Rectal smooth muscle tissue (tissue), 1 donor: ENCODE measurements at regions not wholly inside any gene's neighbourhood (a gene's known extent, or its start where the extent isn't known, plus 50 kb on each side); places are given as distances from the start of the nearest gene placed in this dataset.

ENCODE experiments used
- H3K27ac ChIP-seq: one replicate; pipeline ENCODE4 v1.7.0; 2013; ENCODE audit warnings: low read depth, low read length, inconsistent platforms
- H3K27me3 ChIP-seq: one replicate; pipeline ENCODE4 v1.7.0; 2013; ENCODE audit warnings: low read length; ENCODE audit not compliant: control insufficient read depth, insufficient read depth
- H3K36me3 ChIP-seq: one replicate; pipeline ENCODE4 v1.7.0; 2013; ENCODE audit warnings: low read length; ENCODE audit not compliant: control insufficient read depth, insufficient read depth
- H3K4me1 ChIP-seq: one replicate; pipeline ENCODE4 v1.7.0; 2013; ENCODE audit warnings: low read length; ENCODE audit not compliant: control insufficient read depth, insufficient read depth
- H3K4me3 ChIP-seq: one replicate; pipeline ENCODE4 v1.7.0; 2013; ENCODE audit warnings: low read length
- H3K9ac ChIP-seq: one replicate; pipeline ENCODE4 v1.7.0; 2013; ENCODE audit warnings: low read length

DNA sequence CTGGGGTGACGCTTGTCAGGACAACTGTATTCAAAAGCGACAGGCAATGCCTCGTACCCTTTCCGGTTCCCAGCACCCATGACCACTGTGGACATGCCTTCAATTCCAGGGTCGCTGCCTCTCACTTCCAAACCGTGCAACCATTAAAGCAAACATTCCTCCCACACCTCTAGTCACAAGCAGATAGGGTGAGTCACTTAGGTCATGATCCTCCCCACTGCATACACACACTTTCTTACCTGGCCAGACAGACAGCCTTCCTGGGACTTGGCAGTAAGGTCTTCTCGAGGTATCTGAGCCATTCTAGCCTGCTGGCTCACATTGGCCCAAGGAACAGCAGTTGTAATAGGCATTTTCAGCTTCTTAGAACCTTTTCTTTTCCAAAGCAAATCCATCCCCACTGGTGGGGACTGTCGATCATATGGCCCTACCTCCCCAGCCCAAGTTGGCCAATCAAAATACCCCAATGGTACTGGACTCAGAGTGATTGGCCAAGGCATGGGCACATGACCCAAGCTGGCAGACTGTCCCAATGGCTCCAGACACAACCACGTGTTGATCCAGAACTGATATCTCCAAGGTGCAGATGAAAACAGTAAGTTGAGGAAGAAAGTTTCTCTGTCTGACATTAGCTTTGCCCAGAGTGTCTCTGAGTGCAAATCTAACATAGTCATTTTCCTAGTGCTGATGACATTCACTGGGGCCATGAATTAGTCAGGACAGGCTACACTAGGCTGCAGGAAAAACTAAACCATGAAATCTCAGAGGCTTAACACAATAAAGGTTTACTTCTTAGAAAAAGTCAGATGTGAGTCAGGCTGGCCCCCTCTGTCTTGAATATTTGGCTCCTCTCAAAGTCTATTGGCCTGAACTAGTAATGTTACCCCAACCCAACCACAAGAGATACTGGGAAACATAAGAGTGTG lies 113.8 kb downstream of the RRAGC start:
- Histone ChIP-seq H3K27me3 (no peaks in the 10 kb centered on the region), H3K4me3 (no peak overlapping the region), H3K9ac (no peak overlapping the region), H3K27ac (no peak overlapping the region), H3K4me1 (no peaks in the 10 kb centered on the region), H3K36me3 (no peaks in the 10 kb centered on the region)

DNA sequence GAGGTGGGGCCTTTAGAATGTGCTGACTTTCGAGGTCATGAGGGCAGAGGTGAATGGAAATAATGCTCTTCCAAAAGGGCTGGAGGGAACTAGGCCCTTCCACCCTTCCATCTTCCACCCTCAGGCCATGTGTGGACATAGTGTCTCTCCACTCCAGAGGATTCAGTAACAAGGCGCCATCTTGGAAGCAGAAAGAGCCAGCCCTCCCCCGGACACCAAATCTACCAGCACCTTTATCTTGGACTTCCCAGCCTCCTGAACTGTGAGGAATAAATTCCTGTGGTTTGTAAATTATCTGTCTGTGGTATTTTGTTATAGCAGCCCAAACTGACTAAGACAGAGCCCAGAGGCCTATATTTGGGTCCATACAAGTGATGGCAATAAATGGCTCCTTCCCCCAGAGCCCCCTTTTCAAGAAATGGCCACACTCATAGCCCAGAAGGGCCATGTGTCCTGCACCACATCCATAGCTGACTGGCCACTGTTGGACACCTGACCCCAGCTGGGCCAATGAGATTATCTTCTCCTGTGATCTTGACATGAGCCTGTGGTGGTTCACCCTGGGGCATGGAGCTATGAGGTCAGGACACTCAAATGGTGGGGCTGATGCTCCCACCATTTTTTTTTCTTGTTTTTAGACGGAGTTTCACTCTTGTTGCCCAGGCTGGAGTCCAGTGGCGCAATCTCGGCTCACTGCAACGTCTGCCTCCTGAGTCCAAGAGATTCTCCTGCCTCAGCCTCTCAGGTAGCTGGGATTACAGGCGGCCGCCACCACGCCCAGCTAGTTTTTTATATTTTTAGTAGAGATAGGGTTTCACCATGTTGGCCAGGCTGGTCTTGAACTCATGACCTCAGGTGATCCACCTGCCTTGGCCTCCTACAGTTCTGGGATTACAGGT lies 114.9 kb downstream of the RRAGC start:
- H3K36me3 ChIP-seq: no peaks in the 10 kb centered on the region
- H3K4me3 ChIP-seq: no peak overlapping the region
- H3K9ac ChIP-seq: no peak overlapping the region
- H3K4me1 ChIP-seq: no peaks in the 10 kb centered on the region
- no peaks in the 10 kb centered on the region for H3K27me3 ChIP-seq
- no peak overlapping the region for H3K27ac ChIP-seq

DNA sequence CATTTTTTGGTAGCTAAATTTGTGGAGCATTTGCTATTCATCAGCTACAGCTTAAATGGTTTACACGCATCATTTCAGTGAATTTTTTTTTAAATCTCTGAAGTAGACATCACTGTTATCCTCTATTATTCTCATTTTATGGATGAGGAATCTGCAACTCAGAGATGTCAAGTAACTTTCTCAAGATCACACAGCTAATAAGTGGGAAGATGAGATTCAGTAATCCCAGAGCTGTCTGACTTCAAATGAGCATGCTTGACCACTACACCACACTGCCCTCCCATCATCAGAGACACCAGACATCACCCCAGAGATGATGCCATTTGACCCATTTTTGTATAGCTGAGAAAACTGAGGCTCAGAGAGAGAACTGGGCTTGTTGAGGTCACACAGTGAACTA lies 116.4 kb downstream of the RRAGC start:
- Histone ChIP-seq H3K4me3 (no peak overlapping the region), H3K9ac (no peak overlapping the region), H3K36me3 (no peaks in the 10 kb centered on the region), H3K27ac (no peak overlapping the region), H3K4me1 (no peaks in the 10 kb centered on the region), H3K27me3 (no peaks in the 10 kb centered on the region)

DNA sequence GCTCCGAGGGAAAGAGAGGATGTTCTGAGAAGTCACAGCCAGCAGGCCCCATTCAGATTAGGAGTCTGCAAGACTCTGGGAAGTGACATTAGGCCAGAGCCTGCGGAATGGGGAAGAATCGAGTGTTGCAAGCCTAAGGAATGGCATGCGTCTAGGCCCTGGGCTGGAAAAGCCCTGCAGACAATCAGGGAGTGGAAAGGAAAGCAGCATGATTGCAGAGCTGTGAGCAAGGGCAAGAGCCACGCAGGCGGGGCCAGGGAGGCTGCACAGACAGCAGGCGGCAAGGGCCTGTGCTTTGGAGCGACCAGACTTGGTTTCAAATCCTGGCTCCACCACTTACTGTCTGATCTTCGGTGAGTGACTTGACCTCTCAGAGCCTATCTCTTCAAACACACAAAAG lies 118.2 kb downstream of the RRAGC start:
- Histone ChIP-seq H3K4me3 (no peak overlapping the region), H3K4me1 (no peaks in the 10 kb centered on the region), H3K27ac (no peak overlapping the region), H3K9ac (no peak overlapping the region), H3K36me3 (no peaks in the 10 kb centered on the region), H3K27me3 (no peaks in the 10 kb centered on the region)

DNA sequence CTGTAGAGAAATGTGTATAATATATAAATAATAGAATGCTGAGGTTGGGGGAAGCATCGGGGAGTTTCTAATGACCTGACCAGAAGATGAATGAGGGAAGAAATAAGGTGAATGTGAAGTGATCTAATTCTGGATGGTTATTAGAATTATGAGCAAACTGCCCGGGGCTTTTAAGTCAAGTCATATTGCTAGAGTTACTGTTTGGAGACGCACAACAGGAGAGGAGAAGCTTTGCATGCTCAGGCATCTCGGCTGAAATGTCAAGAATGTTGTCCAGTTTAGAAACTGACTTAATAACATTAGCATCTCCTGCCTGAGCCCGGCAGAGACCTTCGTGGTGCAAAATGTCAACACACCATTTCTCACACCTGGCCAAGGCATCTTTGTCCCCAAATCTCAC lies 119.1 kb downstream of the RRAGC start:
- Histone ChIP-seq H3K27me3 (no peaks in the 10 kb centered on the region), H3K36me3 (no peaks in the 10 kb centered on the region), H3K4me1 (no peaks in the 10 kb centered on the region), H3K9ac (no peak overlapping the region), H3K4me3 (no peak overlapping the region), H3K27ac (no peak overlapping the region)

DNA sequence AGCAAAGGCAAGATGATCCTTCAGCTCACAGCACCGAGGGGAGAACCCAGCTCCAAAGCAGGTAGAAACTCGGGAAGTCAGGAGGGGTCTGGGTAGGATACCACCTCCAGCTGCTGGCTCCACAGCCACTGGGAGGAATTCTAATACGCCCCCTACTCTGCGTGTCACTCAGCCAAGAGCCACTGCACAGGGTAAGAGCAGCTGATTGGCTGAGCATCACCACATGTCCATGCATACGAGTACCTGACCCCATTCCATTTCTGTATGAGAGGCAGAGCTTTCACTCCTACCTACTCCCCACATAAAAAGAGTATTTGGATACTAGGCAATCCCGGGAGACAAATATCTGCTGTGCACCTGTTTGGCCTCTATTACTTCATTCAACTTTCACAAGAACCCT lies 121.4 kb downstream of the RRAGC start:
- no peak overlapping the region for H3K4me3 ChIP-seq
- no peaks in the 10 kb centered on the region for H3K4me1 ChIP-seq
- H3K36me3 ChIP-seq: no peaks in the 10 kb centered on the region
- no peak overlapping the region for H3K9ac ChIP-seq
- no peaks in the 10 kb centered on the region for H3K27me3 ChIP-seq
- no peak overlapping the region for H3K27ac ChIP-seq

DNA sequence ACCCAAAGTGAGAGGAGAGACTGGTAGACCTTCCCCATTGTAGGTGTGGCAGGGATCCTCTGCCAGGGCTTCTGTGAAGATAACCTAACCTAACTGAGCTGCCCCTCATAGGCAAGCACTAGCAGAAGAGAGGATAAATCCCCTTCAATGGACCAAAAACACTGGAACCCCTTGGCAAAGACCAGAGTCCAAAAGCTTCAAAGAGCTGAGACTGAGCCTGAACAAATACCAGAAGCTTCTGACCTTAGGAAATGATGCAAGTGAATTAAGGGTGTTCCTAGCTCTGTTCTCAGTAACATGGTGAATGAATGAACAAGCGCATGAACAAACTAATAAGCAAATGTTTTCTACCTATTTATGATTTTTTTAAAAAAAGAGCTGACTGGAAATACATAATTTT lies 123.2 kb downstream of the RRAGC start:
- H3K27me3 ChIP-seq: no peaks in the 10 kb centered on the region
- no peaks in the 10 kb centered on the region for H3K4me1 ChIP-seq
- H3K27ac ChIP-seq: no peak overlapping the region
- H3K4me3 ChIP-seq: no peak overlapping the region
- H3K9ac ChIP-seq: no peak overlapping the region
- H3K36me3 ChIP-seq: no peaks in the 10 kb centered on the region

DNA sequence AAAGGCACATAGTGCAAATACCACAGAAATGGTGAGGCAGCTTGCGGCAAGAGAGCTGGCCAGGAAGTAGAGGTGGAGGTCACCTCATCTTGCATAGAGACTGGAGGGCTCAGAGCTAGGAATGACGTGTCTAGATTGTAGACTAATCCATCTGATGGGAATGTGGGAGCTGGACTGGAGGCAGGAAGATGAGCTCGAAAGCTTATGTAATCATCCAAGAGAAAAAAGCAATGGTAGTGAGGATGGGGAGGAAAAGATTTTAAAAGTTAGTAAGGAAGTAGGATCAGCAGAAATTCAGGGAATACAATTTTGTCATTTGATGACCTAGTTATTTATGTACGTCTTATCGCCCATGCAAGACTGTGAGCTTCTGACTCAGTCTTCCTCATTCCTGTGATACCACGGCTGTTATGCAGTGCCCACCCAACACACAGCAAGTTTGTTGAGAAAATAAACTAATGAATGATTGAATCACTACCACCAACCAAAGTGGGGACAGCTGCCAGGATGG lies 123.9 kb downstream of the RRAGC start:
- no peaks in the 10 kb centered on the region for H3K4me1 ChIP-seq
- no peak overlapping the region for H3K27ac ChIP-seq
- no peak overlapping the region for H3K9ac ChIP-seq
- H3K36me3 ChIP-seq: no peaks in the 10 kb centered on the region
- H3K4me3 ChIP-seq: no peak overlapping the region
- no peaks in the 10 kb centered on the region for H3K27me3 ChIP-seq

DNA sequence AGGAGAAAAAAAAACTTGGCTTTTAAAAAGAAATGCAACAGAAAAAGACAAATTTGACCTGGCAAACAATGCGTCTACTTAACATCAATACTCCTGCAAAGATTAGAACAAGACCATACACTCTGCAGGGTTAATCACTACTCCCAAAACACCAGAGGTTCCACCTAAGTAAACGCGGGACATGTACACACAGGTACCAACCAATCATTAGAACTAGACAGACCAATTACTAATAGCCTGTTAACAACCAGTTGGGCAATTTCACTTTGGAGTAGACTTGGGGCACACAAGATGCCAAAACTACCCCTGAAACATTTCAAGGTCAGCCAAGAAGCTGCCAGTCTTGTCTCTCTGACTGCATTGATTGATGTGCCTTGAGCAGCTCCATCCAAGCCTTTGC lies 125.8 kb downstream of the RRAGC start:
- H3K27ac ChIP-seq: no peak overlapping the region
- peaks cover 1% of the 10 kb centered on the region for H3K4me1 ChIP-seq
- H3K36me3 ChIP-seq: no peaks in the 10 kb centered on the region
- H3K27me3 ChIP-seq: no peaks in the 10 kb centered on the region
- H3K9ac ChIP-seq: no peak overlapping the region
- H3K4me3 ChIP-seq: no peak overlapping the region

DNA sequence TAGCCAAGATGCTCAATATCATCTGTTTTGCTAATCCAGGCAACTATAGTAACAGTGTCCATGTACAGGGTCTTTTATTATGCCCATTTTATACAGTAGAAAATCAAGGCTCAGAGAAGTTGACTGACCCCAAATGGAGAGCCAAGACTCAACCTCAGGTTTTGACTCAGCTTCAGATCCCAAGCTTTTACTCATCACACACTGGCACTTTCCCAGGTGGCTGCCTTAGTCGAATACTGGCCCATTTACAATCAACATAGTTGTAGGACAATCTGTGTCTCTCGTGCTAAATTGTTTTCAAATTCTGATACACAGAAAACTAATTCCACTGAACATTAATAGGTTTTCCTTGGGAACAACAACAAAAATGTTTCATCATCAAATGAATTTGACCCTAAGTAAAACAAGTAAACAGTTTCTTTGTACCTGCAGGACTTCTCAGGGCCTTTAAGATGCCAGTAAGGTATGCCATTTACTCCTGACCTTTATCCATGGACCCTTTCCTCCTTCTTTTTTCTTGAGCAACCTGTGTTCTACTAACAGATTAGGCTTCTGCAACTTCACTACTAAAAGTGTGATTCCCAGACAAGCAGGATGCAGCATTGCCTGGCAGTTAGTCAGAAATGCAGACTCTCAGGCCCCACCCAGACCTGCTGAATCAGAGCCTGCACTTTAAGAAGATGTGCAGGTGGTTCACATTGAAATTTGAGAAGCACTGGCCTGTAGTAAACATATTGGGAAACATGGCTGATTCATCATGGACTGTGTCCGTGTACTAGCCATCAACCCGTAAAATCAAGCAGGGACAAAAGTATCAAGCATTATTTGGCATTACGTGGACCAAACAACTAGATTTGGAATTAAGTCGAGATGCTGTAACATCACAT lies 128.8 kb downstream of the RRAGC start:
- H3K27me3 ChIP-seq: no peaks in the 10 kb centered on the region
- H3K4me3 ChIP-seq: no peak overlapping the region
- H3K36me3 ChIP-seq: no peaks in the 10 kb centered on the region
- peaks cover 12% of the 10 kb centered on the region for H3K4me1 ChIP-seq
- H3K9ac ChIP-seq: no peak overlapping the region
- H3K27ac ChIP-seq: no peak overlapping the region

DNA sequence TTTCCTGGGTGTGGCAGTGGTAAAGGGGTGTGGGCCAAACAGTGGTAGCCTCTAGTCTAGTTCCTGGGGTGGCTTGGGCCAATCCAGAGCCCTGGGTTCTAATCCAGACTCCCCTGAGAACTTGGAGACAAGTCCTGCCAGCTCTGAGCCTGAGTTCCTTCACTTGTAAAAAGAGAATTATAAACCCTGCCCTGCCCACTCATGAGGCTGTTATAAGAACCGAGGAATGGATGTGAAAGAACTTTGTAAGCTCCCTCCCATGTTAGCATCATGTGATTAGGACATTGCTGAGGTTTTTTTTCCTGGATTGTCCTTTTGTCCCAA lies 131.0 kb downstream of the RRAGC start:
- H3K27ac ChIP-seq: no peak overlapping the region
- H3K9ac ChIP-seq: no peak overlapping the region
- no peaks in the 10 kb centered on the region for H3K36me3 ChIP-seq
- no peaks in the 10 kb centered on the region for H3K27me3 ChIP-seq
- H3K4me3 ChIP-seq: no peak overlapping the region
- H3K4me1 ChIP-seq: peaks cover 12% of the 10 kb centered on the region
